ENCODE measurements at regions not wholly inside any gene's neighbourhood (a gene's known extent, or its start where the extent isn't known, plus 50 kb on each side); places are given as distances from the start of the nearest gene placed in this dataset.

GRCh38 chr10:111137587-111137986 is 60.8 kb downstream of the ADRA2A start:
- no peak for TF ChIP-seq CTCF (IDR thresholded peaks at IDR 0.05)
- TF ChIP-seq POLR2A (IDR thresholded peaks at IDR 0.05): no peak

Measured in lower leg skin (tissue), 3 donors.